ENCODE measurements at regions not wholly inside any gene's neighbourhood (a gene's known extent, or its start where the extent isn't known, plus 50 kb on each side); places are given as distances from the start of the nearest gene placed in this dataset.

- H3K4me1 ChIP-seq (ENCODE audit: control insufficient read depth, low read length): peaks cover 35% of the 10 kb centered on the region
- no peaks in the 10 kb centered on the region for H4K20me1 ChIP-seq (ENCODE audit: control insufficient read depth, insufficient read depth, low read depth, low read length)
- H3K79me2 ChIP-seq (ENCODE audit: control insufficient read depth, low read length): no peaks in the 10 kb centered on the region
- no peaks in the 10 kb centered on the region for H3K9me3 ChIP-seq (ENCODE audit: control insufficient read depth, insufficient read depth, low read length)
- no peaks in the 10 kb centered on the region for H3F3A ChIP-seq (ENCODE audit: control insufficient read depth, insufficient read depth)
- no peak overlapping the region for H3K4me3 ChIP-seq (ENCODE audit: low read length)
- no peak overlapping the region for H3K4me2 ChIP-seq (ENCODE audit: low read length)
- H3K27ac ChIP-seq (ENCODE audit: low read depth, low read length): no peak overlapping the region
- TF ChIP-seq EZH2phosphoT487 (IDR thresholded peaks at IDR 0.05; ENCODE audit: borderline replicate concordance, low read length): no peak
- TF ChIP-seq CTCF (IDR thresholded peaks at IDR 0.05; ENCODE audit: low read depth, low read length, poor library complexity, severe bottlenecking): no peak
- no peaks in the 10 kb centered on the region for H3K27me3 ChIP-seq (ENCODE audit: control insufficient read depth, low read length)
- no peaks in the 10 kb centered on the region for H3K9me2 ChIP-seq (replicated peaks; ENCODE audit: control insufficient read depth, low read length)
- no peaks in the 10 kb centered on the region for H3K36me3 ChIP-seq (ENCODE audit: control insufficient read depth, low read length)
These were observed 185.5 kb upstream of the C1orf174 start for GRCh38 chr1:4085546-4085945.

GRCh38 chr1:4086085-4086850 lies 186.2 kb upstream of the C1orf174 start:
- TF ChIP-seq EZH2phosphoT487 (IDR thresholded peaks at IDR 0.05; ENCODE audit: borderline replicate concordance, low read length) (no peak), CTCF (IDR thresholded peaks at IDR 0.05; ENCODE audit: low read depth, low read length, poor library complexity, severe bottlenecking) (no peak)
- no peaks in the 10 kb centered on the region for H3K9me2 ChIP-seq (replicated peaks; ENCODE audit: control insufficient read depth, low read length)
- no peaks in the 10 kb centered on the region for H3F3A ChIP-seq (ENCODE audit: control insufficient read depth, insufficient read depth)
- H3K79me2 ChIP-seq (ENCODE audit: control insufficient read depth, low read length): no peaks in the 10 kb centered on the region
- H3K4me2 ChIP-seq (ENCODE audit: low read length): no peak overlapping the region
- no peak overlapping the region for H3K4me3 ChIP-seq (ENCODE audit: low read length)
- no peak overlapping the region for H3K27ac ChIP-seq (ENCODE audit: low read depth, low read length)
- H3K4me1 ChIP-seq (ENCODE audit: control insufficient read depth, low read length): peaks cover 35% of the 10 kb centered on the region
- H3K27me3 ChIP-seq (ENCODE audit: control insufficient read depth, low read length): no peaks in the 10 kb centered on the region
- no peaks in the 10 kb centered on the region for H4K20me1 ChIP-seq (ENCODE audit: control insufficient read depth, insufficient read depth, low read depth, low read length)
- H3K9me3 ChIP-seq (ENCODE audit: control insufficient read depth, insufficient read depth, low read length): no peaks in the 10 kb centered on the region; the same call in 1 of the 2 replicates
- no peaks in the 10 kb centered on the region for H3K36me3 ChIP-seq (ENCODE audit: control insufficient read depth, low read length)

GRCh38 chr1:4086921-4087320 lies 186.8 kb upstream of the C1orf174 start:
- Histone ChIP-seq H3K4me1 (ENCODE audit: control insufficient read depth, low read length) (peaks cover 35% of the 10 kb centered on the region), H3K27me3 (ENCODE audit: control insufficient read depth, low read length) (no peaks in the 10 kb centered on the region), H3K79me2 (ENCODE audit: control insufficient read depth, low read length) (no peaks in the 10 kb centered on the region), H3K9me3 (ENCODE audit: control insufficient read depth, insufficient read depth, low read length) (no peaks in the 10 kb centered on the region; the same call in 1 of the 2 replicates), H3K4me3 (ENCODE audit: low read length) (no peak overlapping the region), H3K9me2 (replicated peaks; ENCODE audit: control insufficient read depth, low read length) (no peaks in the 10 kb centered on the region), H3K27ac (ENCODE audit: low read depth, low read length) (no peak overlapping the region), H3F3A (ENCODE audit: control insufficient read depth, insufficient read depth) (no peaks in the 10 kb centered on the region), H4K20me1 (ENCODE audit: control insufficient read depth, insufficient read depth, low read depth, low read length) (no peaks in the 10 kb centered on the region), H3K4me2 (ENCODE audit: low read length) (no peak overlapping the region), H3K36me3 (ENCODE audit: control insufficient read depth, low read length) (no peaks in the 10 kb centered on the region)
- TF ChIP-seq CTCF (IDR thresholded peaks at IDR 0.05; ENCODE audit: low read depth, low read length, poor library complexity, severe bottlenecking) (no peak), EZH2phosphoT487 (IDR thresholded peaks at IDR 0.05; ENCODE audit: borderline replicate concordance, low read length) (no peak)

Data from DOHH2 (cell line).